NCI-H748 (cell line): ENCODE measurements at regions not wholly inside any gene's neighbourhood (a gene's known extent, or its start where the extent isn't known, plus 50 kb on each side); places are given as distances from the start of the nearest gene placed in this dataset.

Experiments
- DNase-seq: peaks from one replicate; lab custom pipeline; 2025; ENCODE audit not compliant: unreplicated experiment; lab: John Stamatoyannopoulos, UW

DNA sequence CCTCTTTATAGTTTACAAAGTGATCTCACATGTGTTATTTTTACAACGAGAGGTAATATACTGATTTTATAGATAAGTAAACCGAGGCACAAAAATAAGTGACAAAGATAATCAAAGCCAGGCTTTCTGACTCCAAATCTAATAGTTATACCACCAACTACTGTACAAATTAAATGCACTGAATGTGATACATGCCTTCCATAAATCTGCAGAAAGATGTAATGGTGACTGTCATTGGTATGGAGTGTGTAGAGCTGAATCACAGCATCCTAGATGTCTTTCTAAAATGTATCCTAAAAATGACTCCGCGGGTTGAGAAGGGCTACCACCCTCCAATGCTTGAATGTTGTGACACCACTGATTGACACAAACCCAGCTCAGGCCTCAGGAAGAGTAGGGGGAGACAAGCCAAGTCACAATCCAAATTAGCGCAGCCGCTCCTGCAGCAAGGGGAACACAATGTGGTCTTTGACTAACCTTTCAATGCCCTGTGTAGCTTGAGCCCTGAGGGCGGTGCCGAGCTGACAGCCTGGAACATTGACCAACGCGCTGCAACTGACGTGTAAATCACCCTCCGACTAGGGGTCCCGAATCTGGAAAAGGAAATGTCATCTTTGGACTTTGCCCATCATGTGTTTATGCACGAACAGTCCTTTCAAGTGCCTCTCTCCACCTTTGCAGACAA, 136.8 kb downstream of the OLIG3 start:
- no peak for DNase-seq

DNA sequence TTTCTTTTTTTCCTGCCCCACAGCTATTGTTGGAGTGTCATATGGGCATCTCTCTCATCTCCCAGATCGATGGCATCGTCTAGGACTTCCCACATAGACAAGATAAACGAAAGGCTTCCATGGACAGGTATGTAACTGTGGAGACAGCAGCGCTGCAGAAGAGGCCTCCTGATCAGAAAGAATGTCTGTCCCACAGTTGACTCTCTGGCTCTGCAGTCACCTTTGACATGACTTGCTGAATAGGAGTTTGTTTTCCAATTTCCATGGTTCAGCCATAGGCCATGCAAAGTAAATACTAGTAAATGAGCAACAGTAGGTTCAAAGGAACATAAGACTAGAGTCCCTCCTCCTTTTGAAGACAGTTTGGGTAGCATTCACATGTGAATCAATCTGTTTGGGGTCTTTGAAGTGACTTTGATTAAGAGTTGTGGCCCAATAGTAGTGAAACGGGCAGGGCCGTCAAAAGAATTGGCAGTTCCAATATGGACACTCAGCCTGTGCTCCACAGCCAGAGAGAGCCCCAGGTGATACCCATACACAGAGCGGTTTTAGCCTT, 134.7 kb upstream of the IFNGR1 start:
- DNase-seq, result no peak

DNA sequence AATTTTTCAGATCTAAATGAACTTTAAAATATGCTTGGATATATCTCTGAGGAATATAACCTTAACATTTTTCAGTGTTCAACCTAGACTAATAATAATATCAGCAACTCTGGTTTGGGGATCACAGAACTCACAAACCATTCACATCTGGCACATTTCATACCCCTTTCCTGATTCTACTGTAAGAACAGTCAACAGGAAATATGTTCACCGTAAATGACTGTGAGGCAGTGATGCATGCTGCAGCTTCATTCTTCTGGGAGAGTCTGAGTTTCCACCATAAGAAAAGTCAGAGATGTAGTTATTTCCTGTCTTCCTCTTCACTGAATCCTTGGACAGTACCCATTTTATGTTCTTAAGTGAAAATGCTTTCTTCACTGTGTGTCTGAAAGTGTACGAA, 134.2 kb upstream of the IFNGR1 start:
- no peak for DNase-seq

DNA sequence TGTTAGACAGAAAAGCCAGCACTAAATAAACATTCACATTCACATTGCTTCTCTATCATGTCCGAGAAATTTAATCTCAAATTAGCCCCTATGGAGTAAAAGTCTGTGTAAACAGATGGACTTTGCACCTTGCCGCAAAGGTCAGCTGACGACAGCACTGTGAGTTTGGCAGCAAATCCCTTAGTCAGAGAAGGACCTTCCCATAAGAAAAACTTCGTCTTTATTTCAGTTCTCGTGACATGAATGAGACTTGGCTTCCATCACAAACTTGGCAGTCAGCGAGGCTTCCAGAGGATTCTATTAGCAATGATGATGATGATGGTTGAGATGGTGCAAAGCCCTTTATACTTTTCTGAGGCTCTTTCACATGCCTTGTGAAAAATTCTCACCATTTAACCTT, 133.7 kb upstream of the IFNGR1 start:
- no peak for DNase-seq

DNA sequence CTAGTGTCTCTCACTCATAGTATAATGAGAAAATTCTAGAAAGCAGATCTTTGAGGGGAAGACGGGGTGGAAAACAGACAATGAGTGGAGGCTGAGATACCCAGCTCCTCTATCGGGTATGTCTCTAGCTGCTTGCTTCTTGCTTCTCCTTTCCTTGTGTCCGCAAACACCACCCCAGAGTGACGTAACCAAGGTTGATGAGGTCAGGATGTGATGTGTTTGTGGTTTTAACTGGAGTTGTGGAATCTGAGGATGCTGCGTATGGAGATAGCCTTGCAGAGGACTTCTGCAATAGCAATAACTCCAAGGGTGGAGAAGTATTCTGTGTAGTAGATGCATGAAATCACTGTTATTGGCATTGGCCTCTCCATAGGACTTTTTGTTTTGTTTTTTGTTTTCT, 132.7 kb upstream of the IFNGR1 start:
- no peak for DNase-seq

DNA sequence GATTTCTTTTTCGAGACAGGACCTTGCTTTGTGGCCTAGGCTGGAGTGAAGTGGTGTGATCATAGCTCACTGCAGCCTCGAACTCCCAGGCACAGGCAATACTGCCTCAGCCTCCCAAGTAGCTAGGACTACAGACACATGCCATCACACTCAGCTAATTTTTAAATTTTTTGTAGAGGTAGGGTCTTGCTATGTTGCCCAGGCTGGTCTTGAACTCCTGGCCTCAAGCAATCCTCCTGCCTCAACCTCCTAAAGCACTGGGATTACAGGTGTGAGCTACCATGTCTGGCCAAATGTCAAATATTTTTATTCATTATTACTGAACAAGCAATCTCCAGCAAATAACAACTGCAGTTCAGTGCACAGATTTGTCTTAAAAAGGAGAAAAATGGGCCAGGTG, 131.7 kb upstream of the IFNGR1 start:
- DNase-seq, result no peak

DNA sequence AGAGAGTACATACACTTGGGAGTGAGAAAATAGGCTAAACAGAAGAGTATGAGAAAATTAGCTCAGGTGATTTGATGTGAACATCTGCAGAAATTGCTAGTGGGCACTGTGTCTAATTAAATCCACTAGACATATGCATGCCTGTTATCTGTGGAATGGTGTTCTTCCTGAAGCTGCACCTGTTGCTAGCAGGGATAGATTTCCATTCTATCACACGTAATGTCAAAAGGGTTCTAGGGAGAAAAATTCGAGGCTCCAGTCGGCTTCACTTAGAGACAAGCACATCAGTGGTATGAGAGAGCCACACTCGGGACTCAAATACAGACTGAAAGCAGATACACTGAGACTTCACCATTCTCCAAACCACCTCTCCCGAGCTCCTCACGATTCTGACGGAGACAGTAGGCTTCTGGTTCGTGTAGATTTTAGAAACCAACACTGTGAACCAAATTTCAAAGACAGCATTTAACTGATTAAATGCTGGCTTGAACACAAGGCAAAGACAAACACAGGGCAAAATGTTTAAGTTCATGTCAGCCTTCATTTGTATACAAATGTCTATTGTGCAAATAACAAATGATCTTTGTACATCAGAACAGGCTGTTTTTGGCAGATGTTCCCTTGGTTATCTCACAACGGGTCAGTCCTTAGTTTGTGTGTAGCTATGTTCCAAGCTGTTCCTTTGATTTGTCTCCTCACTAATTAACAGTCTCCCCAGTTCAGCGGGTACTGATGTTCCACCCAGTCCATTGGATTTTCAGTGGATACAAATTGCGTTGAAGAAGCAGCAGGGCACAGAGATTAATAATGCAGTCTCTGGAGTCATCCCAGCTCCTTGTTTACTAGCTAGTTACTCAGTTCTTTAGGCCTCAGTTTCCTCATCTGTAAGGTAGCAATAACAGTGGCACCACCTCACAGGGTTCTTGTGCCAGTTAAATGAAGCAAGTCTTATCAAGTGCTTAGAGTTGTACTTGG, 131.0 kb upstream of the IFNGR1 start:
- DNase-seq, result no peak

DNA sequence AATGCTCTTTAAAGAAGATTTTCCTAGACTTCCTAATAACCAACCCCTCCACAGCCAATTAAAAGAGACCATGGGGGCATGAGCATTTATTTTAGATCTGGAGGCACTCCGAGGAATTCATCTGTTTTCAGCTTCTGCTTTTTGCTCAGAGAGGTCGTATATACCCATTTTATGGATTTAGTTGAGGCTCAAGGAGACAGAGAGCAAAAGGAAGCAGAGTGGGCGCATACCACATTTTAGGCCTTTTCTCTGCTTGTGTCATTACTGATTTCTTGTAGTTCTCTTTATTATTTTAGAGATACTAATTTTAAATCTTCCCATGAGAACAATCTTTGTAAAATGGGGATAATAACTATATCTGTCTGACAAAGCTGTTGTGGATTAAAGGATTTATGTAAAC, 129.6 kb upstream of the IFNGR1 start:
- DNase-seq, result no peak

DNA sequence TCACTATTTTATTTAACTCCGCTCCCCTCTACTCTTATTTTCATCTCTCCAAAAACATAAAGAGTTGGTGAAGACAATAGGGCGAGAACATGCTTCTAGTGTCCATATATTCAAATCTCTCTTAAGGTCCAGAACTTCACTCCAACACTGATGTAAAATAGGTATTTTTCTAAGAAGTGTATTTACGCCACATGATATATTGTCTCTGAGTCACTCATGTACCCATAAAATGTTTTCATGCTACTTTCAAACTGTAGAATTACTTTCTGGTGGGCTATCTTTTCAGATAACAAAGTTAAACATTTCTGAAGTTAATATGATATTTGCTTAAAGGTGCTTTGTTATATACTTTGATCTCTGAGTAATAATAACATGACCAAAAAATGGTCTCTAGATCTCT, 124.1 kb upstream of the IFNGR1 start:
- no peak for DNase-seq

DNA sequence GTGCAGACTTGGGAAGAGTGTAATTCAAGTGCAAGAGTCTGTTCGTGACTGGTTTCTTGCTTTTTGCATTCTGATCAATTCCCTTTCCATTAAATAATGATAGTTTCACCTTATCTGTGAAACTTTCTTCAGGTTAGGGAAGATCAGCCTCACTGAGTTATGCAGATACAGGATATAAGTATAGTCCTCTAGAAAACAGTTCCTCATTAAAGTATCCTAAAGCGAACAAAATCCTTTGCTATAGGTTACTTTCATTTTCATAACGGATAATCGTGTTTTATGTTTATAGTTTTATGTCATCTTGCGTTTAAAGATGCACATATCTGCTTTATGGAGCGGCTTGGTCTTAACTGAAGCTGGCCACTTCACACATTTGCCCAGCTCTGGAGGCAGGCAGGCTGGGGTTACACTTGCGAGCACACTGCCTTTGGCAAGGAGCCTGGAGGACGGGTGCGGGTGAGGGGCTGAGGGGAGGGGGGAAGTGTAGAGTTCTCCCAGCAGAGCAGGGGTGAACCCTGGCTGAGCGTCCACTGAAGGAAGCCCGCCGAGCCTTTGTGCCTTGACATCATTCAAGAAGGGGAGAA, 123.5 kb upstream of the IFNGR1 start:
- no peak for DNase-seq

DNA sequence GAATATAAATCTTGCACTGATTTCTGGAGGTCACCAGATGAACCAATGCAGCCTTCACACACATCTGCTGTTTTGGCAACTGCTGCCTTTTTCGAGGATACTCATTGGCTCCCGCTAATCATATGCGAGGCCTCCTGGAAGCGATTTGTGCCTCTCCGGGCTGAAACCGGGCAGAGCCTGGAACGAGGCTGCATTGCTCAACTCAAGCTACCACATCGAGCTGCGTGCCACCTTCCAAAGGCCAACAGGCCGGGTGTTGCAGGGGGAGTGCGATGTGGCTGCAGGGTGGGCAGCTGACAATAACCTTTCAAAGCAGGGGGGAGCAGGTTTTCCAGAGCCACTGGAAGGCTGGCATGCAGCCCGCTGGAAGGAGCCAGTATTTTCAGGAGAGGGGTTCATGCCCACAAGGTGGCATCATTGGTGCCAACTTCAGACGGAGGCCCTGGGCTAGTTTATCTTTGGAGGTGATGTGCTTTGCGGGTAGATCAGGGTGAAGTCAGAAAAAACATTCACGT, 122.6 kb upstream of the IFNGR1 start:
- DNase-seq, result peak; percentile 62

DNA sequence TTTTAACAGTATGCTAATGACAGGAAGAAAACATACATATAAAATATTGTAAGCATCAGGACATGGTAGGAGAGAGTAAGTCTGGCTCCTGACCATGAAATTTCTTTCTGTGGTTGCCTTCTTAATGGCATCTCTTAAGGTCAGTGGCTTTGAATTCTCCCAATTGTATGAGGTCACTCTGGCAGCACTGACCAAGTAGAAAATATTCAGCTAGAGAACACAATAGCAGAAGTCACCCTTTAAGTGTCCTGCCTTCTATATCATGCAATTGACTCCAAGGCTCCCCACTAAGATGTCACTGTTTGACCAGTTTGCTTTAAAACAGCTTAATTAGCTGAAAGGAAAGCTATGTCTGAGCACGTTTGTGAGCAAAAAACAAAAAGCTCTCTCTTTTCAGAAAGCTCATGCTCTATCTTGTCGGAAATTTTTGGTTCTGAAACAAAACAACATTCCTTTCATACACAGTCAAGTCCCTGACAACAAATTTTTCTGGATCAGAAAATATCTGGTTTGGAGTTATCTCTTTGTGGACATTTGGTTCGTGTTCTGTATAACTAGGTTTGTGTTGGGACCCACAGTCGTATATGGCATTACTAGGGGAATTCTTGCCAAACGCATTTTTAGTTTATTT, 120.9 kb upstream of the IFNGR1 start:
- DNase-seq, result no peak

DNA sequence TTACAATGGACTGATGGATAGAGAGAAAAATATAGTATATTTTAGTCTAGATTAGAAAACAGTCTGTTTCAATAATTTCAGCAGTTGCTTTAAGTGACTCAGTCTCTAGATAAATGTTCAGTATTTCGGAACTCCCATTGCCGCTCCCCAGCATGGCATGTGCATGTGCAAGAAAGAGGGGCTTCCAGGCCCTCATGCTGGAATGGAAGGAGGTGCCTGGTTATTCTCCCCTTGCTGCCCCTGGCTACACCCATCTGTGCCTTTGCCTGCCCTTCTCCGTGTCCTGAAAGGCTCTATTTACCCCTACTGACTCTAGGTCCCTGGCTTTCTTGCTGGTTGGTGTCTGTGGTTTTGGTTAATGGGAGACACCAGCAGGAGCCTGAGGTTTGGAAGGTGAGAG, 115.7 kb upstream of the IFNGR1 start:
- no peak for DNase-seq

DNA sequence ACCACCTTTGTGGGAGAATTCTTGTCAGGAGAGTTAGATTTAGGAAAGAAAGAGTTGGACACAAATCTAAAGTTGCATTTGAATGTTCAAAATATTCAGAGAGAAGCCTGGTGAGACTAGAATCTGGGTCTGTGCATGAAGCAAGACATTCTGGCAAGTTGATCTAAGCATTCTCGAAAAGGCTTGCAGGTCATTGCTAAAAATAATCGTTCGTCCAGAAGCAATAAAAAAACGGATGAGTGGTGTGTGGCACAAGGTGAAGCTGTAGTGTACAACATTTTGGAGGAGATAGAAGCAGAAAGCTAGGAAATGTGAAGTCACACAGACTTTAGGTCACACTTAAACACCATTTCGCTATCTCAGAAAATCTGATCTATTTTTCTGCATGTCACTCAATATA, 114.9 kb upstream of the IFNGR1 start:
- no peak for DNase-seq

DNA sequence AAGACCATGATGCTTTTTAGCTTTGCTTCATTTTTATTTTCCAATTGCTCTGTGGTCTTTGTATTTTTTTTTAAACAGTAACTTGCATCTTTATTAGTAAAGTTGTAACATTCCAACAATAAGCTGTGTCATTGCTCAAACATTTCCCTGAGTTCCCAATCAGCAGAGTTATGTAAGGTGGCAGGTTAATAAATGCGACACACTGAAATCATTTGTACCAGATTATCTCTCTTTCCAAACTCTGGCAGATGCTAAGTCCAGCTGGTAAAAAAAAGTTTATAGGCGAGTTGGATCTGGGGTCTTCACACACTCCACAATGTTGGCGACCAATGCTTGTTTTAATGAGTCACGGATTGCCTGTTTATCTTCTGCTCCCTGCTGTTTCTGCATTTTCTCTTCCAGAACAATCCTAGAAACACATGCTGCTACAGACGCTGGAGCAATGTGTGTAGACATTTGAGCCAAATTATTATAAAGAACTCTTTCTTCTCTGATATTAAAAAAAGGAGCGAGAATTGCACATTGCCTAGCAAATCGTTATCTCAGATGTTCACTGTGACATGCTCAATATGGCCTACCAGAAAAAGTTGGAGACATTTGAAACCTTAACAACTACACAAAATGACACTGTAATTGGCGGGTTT, 113.6 kb upstream of the IFNGR1 start:
- no peak for DNase-seq

DNA sequence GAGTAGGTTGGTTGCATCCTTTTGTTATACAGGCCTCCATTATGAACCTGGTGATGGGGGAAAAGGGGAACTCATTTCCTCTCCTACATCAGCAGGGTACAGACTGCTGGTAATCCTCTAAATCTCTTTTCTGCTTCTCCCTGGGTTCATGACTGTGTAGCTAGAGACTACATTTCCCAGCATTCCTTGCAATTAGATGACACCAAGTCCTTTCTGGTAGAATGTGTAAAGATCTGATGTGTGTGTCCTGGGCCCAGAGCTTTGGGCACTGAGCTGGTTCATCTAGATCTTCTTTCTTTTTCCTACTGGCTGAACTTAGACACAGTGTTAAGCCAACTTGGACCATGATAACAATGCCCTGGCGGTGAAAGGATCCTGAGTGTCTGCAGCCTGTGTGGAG, 104.7 kb upstream of the IFNGR1 start:
- DNase-seq, result no peak

DNA sequence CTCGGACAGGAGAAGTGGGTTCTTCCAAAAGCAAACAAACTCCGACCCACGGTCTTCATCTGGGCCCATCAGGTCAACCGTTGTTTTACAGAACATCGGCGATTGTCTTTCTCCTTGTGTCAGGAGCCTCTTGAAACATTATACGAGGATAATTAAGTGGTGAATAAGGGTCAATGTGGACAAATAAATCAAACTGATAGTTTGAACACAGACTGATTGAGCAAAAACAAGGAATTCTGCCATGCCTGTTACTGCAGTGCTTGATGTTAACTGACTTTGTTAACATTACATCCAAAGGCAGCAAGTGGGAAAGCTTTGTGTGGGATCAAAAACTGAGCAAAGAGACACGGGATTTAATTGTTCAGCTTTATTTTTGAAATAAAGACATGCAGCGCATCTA, 101.1 kb upstream of the IFNGR1 start:
- peak; percentile 76 for DNase-seq

DNA sequence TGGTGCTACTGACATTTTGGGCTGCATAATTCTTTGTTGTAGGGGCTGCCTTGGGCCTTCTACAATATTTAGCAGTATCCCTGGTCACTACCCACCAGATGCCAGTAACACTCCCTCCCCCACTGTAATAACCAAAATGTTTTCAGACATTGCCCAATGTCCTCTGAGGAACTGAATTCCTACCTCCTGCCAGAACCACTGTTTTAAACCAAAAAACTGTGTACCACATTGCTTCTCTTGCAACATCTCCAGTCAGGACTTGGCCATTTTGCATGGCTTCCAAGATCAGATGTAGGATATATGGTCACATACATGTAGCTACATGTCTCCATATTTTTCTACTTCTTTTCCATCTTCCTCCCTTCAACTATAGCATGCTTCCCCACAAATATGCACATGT, 97.4 kb upstream of the IFNGR1 start:
- DNase-seq, result no peak

DNA sequence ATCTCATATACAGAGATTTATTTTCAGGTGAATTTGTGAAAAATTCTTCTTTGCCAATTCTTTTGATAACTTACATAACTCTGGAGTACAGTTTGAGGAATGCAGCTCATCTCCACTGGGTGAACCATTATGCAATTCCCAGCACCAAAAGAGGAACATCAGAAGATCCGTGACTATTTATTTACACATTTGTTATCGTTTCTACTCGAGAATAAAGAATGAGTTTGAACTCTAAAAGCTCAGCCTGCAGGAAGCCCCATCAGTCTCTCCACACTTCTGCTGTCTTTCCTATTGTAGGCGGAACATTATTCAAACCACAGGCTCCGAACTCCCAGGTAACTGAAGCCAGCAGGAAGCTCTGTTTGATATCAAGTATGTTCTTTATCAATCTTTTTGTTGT, 95.9 kb upstream of the IFNGR1 start:
- DNase-seq, result no peak
